HepG2 (cell line): ENCODE measurements at regions not wholly inside any gene's neighbourhood (a gene's known extent, or its start where the extent isn't known, plus 50 kb on each side); places are given as distances from the start of the nearest gene placed in this dataset.

Experiments used
- CBX2 ChIP-seq, 2 experiments: fragments of 200-600 bp in 1 of 2; sonication (generic); formaldehyde crosslinking in 1 of 2; IDR thresholded peaks; 2 replicates each; pipeline versions ENCODE4 v1.7.0 to v1.8.1; 2018 to 2022; ENCODE audit warnings: low read depth in 2 of 2, low read length in 1 of 2, mild to moderate bottlenecking in 1 of 2, missing genetic modification reagents in 1 of 2
- CREB1 ChIP-seq, 2 experiments: fragments of 450-650 bp in 1 of 2; IDR thresholded peaks; 2 replicates each; pipeline ENCODE4 v1.6.1; 2016 to 2017; ENCODE audit warnings: control low read depth in 1 of 2, mild to moderate bottlenecking in 1 of 2, missing compliant biosample characterization in 1 of 2, missing genetic modification characterization in 1 of 2
- ZC3H13 ChIP-seq: sonication (generic); formaldehyde crosslinking; IDR thresholded peaks from 2 replicates; pipeline ENCODE4 v1.8.1; 2023; ENCODE audit warnings: mild to moderate bottlenecking, missing genetic modification reagents, moderate library complexity
- ZNF282 ChIP-seq: fragments of 450-650 bp; IDR thresholded peaks from 2 replicates; pipeline ENCODE4 v1.6.1; 2018; ENCODE audit not compliant: partially characterized antibody
- TF ChIP-seq, protein P1 (sequence below): sonication (generic); formaldehyde crosslinking; IDR thresholded peaks from 2 replicates; pipeline ENCODE4 v1.4.0; 2020; ENCODE audit warnings: missing genetic modification reagents

DNA sequence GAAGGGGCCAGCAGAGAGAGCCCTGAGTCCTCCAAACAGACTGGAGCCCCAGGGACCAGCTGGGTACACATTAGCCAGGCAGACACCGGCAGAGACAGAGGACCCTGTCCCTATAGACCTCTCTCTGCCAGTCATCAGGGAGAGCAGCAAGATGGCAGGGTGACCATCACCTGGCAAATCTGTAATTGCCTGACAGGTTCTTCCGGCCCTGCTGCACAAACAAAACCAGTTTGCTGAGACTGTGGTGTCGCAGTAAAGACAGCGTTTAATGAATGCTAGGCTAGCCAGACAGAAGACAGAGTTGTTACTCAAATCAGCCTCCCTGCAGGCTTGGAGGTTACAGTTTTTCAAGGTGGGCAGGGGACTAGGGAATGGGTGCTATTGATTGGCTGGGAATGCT lies 618.9 kb downstream of the NPHP4 start:
- TF ChIP-seq, protein P1, sequence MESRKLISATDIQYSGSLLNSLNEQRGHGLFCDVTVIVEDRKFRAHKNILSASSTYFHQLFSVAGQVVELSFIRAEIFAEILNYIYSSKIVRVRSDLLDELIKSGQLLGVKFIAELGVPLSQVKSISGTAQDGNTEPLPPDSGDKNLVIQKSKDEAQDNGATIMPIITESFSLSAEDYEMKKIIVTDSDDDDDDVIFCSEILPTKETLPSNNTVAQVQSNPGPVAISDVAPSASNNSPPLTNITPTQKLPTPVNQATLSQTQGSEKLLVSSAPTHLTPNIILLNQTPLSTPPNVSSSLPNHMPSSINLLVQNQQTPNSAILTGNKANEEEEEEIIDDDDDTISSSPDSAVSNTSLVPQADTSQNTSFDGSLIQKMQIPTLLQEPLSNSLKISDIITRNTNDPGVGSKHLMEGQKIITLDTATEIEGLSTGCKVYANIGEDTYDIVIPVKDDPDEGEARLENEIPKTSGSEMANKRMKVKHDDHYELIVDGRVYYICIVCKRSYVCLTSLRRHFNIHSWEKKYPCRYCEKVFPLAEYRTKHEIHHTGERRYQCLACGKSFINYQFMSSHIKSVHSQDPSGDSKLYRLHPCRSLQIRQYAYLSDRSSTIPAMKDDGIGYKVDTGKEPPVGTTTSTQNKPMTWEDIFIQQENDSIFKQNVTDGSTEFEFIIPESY = no peak
- no peak for TF ChIP-seq ZNF282
- no peak for TF ChIP-seq CREB1 (IDR thresholded peaks at IDR 0.05)
- no peak for TF ChIP-seq CREB1 (CRISPR knock-in tag; IDR thresholded peaks at IDR 0.05)
- TF ChIP-seq ZC3H13 (CRISPR knock-in tag) = no peak
- no peak for TF ChIP-seq CBX2 (IDR thresholded peaks at IDR 0.05; ENCODE audit: low read depth, low read length)
- no peak for TF ChIP-seq CBX2 (CRISPR knock-in tag; IDR thresholded peaks at IDR 0.05; ENCODE audit: low read depth)
